Fibroblast of pulmonary artery (primary cell): ENCODE measurements at regions not wholly inside any gene's neighbourhood (a gene's known extent, or its start where the extent isn't known, plus 50 kb on each side); places are given as distances from the start of the nearest gene placed in this dataset.

Source experiments
- DNase-seq: peaks from one replicate; pipeline ENCODE4 v3.0.0-alpha.2; 2010; ENCODE audit warnings: low read depth
- H3K4me3 ChIP-seq: replicated peaks from 2 replicates; pipeline ENCODE4 v1.5.1; 2011; ENCODE audit warnings: low read depth, mild to moderate bottlenecking, control low read depth, low read length, moderate library complexity
- CTCF ChIP-seq: IDR thresholded peaks from 2 replicates; pipeline ENCODE4 v1.5.1; 2011; ENCODE audit warnings: mild to moderate bottlenecking, control low read depth, low read length, inconsistent platforms; ENCODE audit errors: missing control alignments

- H3K4me3 ChIP-seq = no peak overlapping the region
- TF ChIP-seq CTCF = no peak
- no peak for DNase-seq
These were observed 187.0 kb downstream of the SEC14L1 start for GRCh38 chr17:77327566-77328464.

DNA sequence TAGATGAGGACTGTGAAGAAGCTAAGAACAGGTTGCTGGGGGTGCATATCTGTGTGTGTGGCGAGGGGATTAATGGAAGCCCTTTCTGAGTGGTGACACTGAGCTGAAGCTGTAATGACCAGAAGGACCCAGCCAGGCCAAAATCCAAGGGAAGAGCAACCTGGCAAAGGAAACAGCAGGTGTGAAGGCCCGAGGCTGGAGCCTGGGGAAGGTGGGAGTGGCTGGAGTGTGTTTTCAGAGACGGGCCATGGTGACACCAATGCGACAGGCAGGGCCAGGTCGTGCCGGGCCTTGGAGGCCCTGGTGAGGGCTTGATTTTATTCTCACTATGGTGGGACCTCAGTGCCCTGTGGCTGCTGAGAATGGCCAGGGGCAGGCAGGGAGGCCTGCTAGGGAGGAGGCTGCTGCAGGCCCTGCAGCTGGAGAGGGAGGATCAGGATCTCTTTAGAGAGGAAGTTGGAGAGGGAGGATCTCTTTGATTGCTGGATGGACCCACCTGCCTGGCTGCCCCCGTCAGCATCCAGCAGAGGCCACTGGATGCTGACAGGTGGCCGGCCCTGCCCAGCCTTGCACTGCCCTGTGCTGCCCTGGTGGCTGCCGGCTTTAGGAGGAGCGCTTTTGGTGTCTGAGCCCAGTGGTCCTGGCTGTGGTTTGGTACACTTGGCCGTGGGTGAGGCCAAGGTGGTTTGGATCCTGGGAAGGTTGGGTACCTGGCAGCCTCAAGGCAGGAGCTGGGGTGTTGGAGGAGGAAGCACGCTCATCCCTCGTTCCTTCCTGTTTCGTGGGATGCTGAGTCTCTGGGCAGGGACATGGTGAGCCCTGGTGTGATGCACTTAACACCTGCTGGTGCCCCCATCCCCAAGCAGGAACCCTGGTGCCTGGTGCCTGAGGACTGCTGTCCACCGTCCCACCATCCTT is 188.3 kb downstream of the SEC14L1 start:
- TF ChIP-seq CTCF = no peak
- DNase-seq = no peak
- H3K4me3 ChIP-seq = no peak overlapping the region

- no peak overlapping the region for H3K4me3 ChIP-seq
- no peak for TF ChIP-seq CTCF
- no peak for DNase-seq
These were observed 189.2 kb downstream of the SEC14L1 start for GRCh38 chr17:77329741-77330531.

DNA sequence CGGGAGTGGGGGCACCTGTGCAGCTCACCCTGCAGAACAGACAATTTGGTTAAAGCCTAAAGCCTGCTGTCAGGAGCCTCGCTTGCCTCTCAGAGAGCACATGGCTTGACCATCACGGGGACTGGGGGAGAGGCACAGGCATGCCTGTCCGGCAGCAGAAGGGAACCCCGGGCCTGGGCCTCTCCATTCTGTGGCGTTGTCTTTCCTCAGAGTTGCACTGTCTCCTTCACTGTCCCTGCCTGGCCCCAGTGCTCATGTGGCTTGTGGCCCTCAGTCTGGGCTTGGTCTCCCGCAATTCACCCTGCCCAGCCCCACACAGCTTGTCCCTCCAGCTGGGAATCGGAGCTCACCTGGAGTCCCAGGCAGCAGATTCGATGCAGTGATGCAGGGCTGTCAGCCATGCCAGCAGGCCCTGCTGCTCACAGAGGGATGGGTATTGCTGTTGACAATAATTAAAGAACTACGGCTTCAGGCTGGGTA is 189.9 kb downstream of the SEC14L1 start:
- no peak for TF ChIP-seq CTCF
- no peak overlapping the region for H3K4me3 ChIP-seq

GRCh38 chr17:77331301-77331864 is 190.6 kb downstream of the SEC14L1 start:
- TF ChIP-seq CTCF = peak; percentile 83
- H3K4me3 ChIP-seq = no peak overlapping the region
- DNase-seq = peak; percentile 90

More for the DNA sequence above, 189.9 kb downstream of the SEC14L1 start:
- DNase-seq = no peak
